ENCODE measurements at regions not wholly inside any gene's neighbourhood (a gene's known extent, or its start where the extent isn't known, plus 50 kb on each side); places are given as distances from the start of the nearest gene placed in this dataset.

DNA sequence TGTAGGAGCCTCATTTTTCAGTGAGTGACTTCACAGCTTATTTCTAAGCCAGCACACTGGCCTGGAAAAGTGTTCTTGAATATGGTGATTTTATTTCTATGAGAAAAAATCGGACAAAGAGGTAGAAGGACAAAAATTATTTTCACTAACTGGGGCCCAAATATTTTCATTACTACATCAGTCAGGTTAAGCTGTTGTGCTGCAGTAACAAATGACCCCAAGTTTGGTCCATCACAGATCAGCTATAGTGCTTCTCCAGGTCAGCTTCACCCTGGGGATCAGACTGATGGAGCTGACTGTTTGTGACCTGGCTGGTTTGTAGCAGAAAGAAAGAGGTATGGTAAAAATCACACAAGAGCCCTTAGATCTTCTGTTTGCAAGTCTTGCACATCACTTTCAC lies 97.9 kb upstream of the STT3B start:
- no peak for TF ChIP-seq EZH2 (IDR thresholded peaks at IDR 0.05; ENCODE audit: low read length)
- no peak for TF ChIP-seq CTCF (optimal IDR thresholded peaks at IDR 0.05 in 1 of 3, IDR thresholded peaks at IDR 0.05 in 1 of 3, conservative IDR thresholded peaks at IDR 0.05 in 1 of 3; ENCODE audit: extremely low read depth in 1 of 3, insufficient read depth in 2 of 3, low read length in 3 of 3)

Data from keratinocyte (primary cell).